ENCODE measurements at regions not wholly inside any gene's neighbourhood (a gene's known extent, or its start where the extent isn't known, plus 50 kb on each side); places are given as distances from the start of the nearest gene placed in this dataset.

- no peak for DNase-seq
Observed at GRCh38 chr3:117091676-117092075, 382.1 kb downstream of the TUSC7 start.

DNA sequence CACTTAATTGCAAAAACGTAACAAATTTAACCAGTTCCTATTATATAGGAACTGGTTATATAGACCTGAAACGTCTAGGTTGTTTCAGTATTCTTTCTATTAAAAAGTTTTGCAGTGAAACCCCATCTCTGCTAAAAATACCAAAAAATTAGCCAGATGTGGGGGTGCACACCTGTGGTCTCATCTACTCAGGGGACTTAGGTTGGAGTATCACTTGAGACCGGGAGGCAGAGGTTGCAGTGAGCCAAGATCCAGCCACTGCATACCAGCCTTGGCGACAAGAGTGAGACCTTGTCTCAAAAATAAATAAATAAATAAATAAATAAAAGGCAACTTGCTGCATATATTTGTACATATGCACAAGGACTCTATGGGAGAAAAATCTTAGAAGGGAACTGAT is 387.0 kb downstream of the TUSC7 start:
- no peak for DNase-seq

- peak; percentile 8 for DNase-seq
Observed at GRCh38 chr3:117097351-117097750, 387.8 kb downstream of the TUSC7 start.

- no peak for DNase-seq
Observed at GRCh38 chr3:117101697-117102096, 392.1 kb downstream of the TUSC7 start.

GRCh38 chr3:117102426-117102825 is 392.8 kb downstream of the TUSC7 start:
- DNase-seq: no peak

DNA sequence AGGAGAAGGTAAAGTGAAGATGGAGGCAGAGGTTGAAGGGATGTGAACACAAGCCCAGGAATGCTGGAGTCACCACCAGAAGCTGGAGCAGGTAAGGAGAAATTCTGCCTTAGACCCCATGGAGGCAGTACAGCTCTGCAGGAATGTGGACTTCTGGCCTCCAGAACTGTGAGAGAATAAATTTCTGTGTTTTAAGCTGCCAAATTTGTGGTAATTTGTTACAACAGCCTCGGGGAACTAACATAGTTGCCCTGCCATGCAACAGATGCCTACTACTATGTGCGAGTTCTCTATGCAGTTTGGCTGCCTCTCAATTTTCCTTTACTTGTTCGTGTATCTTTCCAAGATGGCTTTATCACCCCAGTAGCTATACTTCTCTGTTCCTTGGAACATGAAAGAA is 394.1 kb downstream of the TUSC7 start:
- DNase-seq: peak; percentile 21

- DNase-seq: no peak
Observed at GRCh38 chr3:117104381-117104780, 394.8 kb downstream of the TUSC7 start.

DNA sequence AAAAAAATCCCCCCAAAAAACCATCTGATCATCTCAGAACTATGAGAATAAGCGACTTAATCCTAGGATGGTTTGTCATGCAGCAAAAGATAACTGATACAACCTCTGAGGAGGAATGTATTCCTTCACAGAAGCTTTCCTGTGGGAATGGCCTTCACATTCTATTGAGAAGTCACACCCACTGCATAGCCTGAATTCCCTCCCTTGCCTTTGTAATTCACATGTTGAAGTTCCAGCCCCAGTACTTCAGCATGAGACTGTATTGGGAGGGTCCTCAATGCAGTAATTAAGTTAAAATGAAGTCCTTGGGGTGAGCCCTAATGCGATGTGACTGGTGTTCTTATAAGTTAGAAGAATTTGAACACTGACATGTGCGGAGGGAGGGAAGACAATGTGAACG is 395.2 kb downstream of the TUSC7 start:
- peak; percentile 32 for DNase-seq

GRCh38 chr3:117105686-117106085 is 396.1 kb downstream of the TUSC7 start:
- DNase-seq: peak; percentile 60

DNA sequence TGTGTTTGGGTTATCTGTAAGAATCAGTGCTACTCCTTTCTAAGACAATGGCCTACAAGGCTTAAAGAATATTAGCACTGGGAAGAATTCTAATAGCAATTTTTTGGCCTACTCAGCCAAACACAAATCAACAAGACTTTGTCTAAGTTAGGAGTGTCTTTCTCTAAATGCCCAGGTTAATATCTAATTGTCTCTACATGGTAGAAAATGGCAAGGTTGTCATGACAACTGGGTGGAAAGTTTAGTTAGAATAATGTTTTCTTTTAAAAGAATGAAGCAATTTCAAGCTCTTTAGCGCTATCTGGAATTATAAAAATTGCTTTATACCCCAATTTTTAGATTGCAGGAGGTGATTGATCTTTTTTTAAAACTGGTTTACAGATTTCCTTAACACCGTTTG is 396.8 kb downstream of the TUSC7 start:
- no peak for DNase-seq

DNA sequence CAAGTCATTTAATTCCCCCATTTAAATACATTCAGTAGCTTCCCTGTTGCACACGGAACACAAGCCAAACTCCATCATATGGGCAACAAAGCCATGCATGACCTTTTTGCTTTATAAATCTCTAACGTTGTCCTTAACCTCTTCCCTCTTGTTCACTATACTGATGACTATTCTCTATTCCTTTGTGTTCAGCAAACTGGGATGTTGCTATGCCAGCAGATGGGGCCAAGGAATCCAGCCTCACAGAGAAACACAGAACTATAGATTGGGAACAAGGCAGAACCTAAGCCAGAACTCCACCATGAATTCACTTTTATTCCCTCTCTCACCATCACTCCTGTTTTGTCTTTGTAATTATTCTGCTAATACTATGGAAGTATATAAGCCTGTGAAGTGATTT is 398.4 kb downstream of the TUSC7 start:
- no peak for DNase-seq

DNA sequence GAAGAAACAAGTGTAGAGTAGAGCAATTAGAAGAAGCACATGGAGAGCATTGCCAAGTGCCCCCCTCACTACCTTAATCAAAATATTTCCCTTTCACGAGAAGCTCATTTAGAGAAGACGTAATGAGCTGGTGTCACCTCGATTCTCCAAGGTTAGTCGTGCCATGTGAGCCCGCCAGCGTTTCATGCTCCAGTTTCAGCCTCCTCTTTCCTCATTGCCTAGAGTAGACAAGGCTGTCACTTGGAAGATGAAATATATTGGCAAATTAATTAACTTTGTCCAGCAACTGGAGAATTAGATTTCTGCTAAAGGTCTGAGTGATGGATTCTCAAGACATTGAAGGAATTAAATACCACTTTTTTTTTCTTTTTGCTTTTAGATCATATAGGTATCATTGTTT is 399.6 kb downstream of the TUSC7 start:
- no peak for DNase-seq

- no peak for DNase-seq
Observed at GRCh38 chr3:117114517-117115265, 405.1 kb downstream of the TUSC7 start.

GRCh38 chr3:117117188-117117936 is 407.8 kb downstream of the TUSC7 start:
- DNase-seq: no peak

DNA sequence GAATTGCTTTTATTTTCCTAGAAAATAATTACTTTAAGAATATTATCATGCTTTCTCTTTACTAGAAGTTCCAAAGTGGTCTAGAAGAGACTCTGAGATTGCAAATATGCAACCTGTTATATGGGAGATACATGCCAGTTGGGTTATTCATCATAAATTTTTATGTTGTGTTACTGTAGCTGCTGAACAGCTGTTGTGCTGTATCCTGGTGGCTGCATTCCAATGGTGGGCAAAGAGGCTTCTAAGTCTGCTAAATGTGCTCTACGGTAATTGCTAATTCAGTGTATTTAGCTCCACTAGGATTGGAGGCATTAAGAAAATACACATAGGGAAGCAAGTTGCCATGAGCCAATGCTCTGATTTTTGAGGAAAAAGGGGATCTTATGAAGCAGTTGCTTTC is 409.0 kb downstream of the TUSC7 start:
- peak; percentile 52 for DNase-seq

GRCh38 chr3:117120014-117120413 is 410.4 kb downstream of the TUSC7 start:
- no peak for DNase-seq

DNA sequence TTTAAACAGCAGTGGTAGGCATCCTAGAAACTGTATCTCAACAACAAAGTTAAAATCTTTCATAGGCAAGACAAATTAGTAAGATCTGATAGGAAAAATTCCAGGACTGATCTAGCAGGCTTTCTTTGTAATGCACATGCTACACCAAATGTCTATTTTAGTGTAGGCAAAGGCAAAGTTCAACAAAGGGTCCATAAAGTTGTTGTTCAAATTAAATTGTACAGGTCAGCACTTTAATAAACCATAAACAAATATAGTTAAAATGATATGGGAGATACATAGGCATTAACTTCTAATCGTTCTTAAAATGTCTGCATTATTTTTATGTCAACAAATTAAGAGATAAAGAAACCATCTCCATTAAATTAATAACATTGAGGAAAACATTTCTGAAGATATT is 413.0 kb downstream of the TUSC7 start:
- no peak for DNase-seq

DNA sequence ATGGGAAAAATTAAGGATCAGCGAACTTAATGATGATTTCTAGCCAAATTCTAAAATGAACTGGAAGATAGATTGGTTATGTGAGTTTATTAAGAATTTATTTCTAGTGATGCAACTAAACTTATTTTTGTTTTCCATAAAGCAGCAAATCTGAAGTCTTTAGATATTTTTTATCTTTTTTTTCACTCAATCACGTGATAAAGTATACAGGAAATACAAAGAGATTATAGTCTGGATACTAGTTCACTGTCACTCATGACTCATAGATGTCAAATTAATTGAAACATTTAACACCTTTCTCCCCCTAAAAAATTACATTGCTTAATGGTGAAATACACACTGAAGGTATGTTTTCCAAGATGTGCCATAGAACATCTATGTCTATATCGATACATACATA is 416.9 kb downstream of the TUSC7 start:
- DNase-seq: no peak

GRCh38 chr3:117126946-117127546 is 417.5 kb downstream of the TUSC7 start:
- DNase-seq: no peak

DNA sequence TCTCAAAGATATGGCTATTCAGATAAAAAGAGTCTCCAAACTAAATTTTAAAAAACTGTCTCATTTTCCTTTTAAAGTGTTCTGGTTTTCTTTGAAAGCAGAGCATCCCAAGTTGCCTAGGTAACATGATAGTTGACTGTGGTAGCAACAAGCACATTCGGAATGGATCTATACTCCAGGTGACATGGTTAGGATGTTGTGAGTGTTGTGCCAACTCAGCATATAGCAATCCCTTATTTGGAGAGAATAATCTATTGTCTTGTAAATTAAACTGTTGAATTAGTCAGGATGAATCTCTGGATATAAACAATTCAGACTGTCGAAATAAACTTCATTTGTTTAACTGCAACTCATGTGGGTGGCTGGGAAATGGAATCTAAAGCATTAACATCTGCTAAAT is 418.6 kb downstream of the TUSC7 start:
- no peak for DNase-seq

- no peak for DNase-seq
Observed at GRCh38 chr3:117128872-117129271, 419.3 kb downstream of the TUSC7 start.

DNA sequence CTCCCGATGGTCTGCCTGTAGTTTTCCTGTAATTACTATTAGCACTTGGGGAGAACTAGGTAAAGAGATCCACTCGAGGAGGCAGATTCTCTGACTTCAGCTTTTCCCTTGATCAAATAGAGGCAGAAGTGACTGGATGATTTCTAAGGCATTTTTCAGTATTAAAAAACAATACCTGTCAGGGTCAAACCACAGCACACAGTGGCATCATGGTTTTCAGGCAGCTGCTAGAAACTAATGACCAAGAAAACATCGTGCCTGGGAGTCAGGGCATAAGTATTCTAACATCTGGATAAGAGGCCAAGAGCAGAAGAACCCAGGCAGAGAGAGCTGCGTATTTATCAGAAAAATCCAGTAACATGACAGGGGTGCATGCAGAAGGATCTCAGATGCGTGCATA is 419.9 kb downstream of the TUSC7 start:
- no peak for DNase-seq

DNA sequence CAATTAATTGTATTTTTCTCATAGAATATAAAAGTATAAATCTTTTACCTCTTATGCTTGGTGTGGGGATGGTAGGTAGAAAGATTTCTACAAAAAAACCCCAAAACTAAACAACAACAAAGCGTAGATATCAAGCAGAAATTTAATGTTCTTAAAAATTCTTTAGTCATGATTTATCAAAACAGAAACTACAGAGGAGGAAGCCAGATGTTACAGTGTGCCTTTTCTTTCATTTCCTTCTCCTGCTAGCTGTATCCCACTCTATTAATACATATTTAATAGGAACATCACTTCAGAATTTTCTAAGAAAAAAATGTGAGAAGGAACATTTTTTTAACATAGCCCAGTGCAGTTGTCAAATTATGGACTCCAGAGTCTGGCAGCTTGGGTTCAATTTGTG is 420.6 kb downstream of the TUSC7 start:
- DNase-seq: peak; percentile 3

DNA sequence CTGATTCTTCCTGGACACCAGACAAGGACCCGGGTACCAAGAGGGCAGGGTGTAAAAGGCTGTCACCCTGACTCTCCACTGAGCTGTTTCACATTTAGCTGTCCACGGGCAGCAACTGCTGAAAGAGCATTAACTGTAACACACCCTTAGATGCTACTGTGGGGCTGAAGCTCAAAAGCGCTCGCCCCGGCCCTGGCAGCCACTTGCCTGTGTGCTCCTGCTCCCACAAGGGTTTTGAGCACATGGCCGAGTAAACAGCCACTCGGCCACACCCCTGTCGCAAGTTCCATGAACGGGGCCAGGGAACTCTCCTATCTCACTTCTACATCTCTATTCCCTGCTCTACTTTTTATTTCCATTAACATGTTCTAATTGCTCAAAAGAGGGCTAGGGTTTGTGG is 421.7 kb downstream of the TUSC7 start:
- no peak for DNase-seq
